Activated CD4-positive, alpha-beta T cell treated with anti-CD3 and anti-CD28 coated beads, Interleukin-2, Interleukin-6, amounts not matched to agents 100 ng/mL and 50 ng/mL, durations not matched to agents 16 hours and 8 hours (primary cell): ENCODE measurements at regions not wholly inside any gene's neighbourhood (a gene's known extent, or its start where the extent isn't known, plus 50 kb on each side); places are given as distances from the start of the nearest gene placed in this dataset.
"Not testable (repeated sequence)": the region's sequence is repeated elsewhere in the genome, so short reads cannot be mapped to it uniquely, and the experiment has no call there.

ENCODE experiments used
- DNase-seq: peaks from one replicate; pipeline ENCODE4 v3.0.0-alpha.2; 2020

- no peak for DNase-seq
These were observed 294.7 kb downstream of the SIPA1L2 start for GRCh38 chr1:232335261-232335660.

GRCh38 chr1:232334811-232335210, 295.1 kb downstream of the SIPA1L2 start:
- no peak for DNase-seq

- DNase-seq: no peak
These were observed 295.7 kb downstream of the SIPA1L2 start for GRCh38 chr1:232334246-232334645.

- no peak for DNase-seq
These were observed 296.5 kb downstream of the SIPA1L2 start for GRCh38 chr1:232333419-232333767.

GRCh38 chr1:232332710-232333418, 297.1 kb downstream of the SIPA1L2 start:
- DNase-seq: not testable (repeated sequence)

GRCh38 chr1:232329103-232329813, 300.7 kb downstream of the SIPA1L2 start:
- no peak for DNase-seq

- DNase-seq: no peak
These were observed 301.3 kb downstream of the SIPA1L2 start for GRCh38 chr1:232328486-232329102.

- DNase-seq: no peak
These were observed 302.0 kb downstream of the SIPA1L2 start for GRCh38 chr1:232327899-232328298.

GRCh38 chr1:232327269-232327668, 302.7 kb downstream of the SIPA1L2 start:
- DNase-seq: no peak

GRCh38 chr1:232322162-232322734, 307.7 kb downstream of the SIPA1L2 start:
- no peak for DNase-seq

- no peak for DNase-seq
These were observed 310.3 kb downstream of the SIPA1L2 start for GRCh38 chr1:232319518-232320210.

- DNase-seq: no peak
These were observed 310.9 kb downstream of the SIPA1L2 start for GRCh38 chr1:232319072-232319471.

GRCh38 chr1:232318143-232318542, 311.8 kb downstream of the SIPA1L2 start:
- no peak for DNase-seq

- no peak for DNase-seq
These were observed 312.6 kb downstream of the SIPA1L2 start for GRCh38 chr1:232317350-232317749.

- no peak for DNase-seq
These were observed 313.1 kb downstream of the SIPA1L2 start for GRCh38 chr1:232316864-232317263.

GRCh38 chr1:232313876-232314275, 316.1 kb downstream of the SIPA1L2 start:
- DNase-seq: not testable (repeated sequence)

- DNase-seq: no peak
These were observed 319.4 kb downstream of the SIPA1L2 start for GRCh38 chr1:232310541-232310940.

GRCh38 chr1:232308616-232309015, 321.3 kb downstream of the SIPA1L2 start:
- DNase-seq: no peak

- DNase-seq: no peak
These were observed 322.5 kb downstream of the SIPA1L2 start for GRCh38 chr1:232307296-232308017.

- DNase-seq: no peak
These were observed 323.5 kb downstream of the SIPA1L2 start for GRCh38 chr1:232306269-232306961.

GRCh38 chr1:232305050-232305449, 324.9 kb downstream of the SIPA1L2 start:
- no peak for DNase-seq

GRCh38 chr1:232303222-232303620, 326.7 kb downstream of the SIPA1L2 start:
- no peak for DNase-seq
